GM04503 (cell line): ENCODE measurements at regions not wholly inside any gene's neighbourhood (a gene's known extent, or its start where the extent isn't known, plus 50 kb on each side); places are given as distances from the start of the nearest gene placed in this dataset.
"Not testable (repeated sequence)": the region's sequence is repeated elsewhere in the genome, so short reads cannot be mapped to it uniquely, and the experiment has no call there.

Experiments used
- DNase-seq: peaks from one replicate; pipeline ENCODE4 v3.0.0-alpha.2; 2012; ENCODE audit warnings: low read depth

GRCh38 chr18:55735969-55736368, 148.0 kb upstream of the TCF4 start:
- DNase-seq, result no peak

GRCh38 chr18:55735199-55735855, 147.3 kb upstream of the TCF4 start:
- no peak for DNase-seq

GRCh38 chr18:55732227-55733106, 144.5 kb upstream of the TCF4 start:
- DNase-seq, result no peak

- no peak for DNase-seq
Observed at GRCh38 chr18:55731594-55732042, 143.6 kb upstream of the TCF4 start.

GRCh38 chr18:55721006-55721405, 133.0 kb upstream of the TCF4 start:
- not testable (repeated sequence) for DNase-seq

- DNase-seq, result no peak
Observed at GRCh38 chr18:55713707-55714106, 125.7 kb upstream of the TCF4 start.

GRCh38 chr18:55706898-55707297, 118.9 kb upstream of the TCF4 start:
- peak; percentile 76 for DNase-seq

- no peak for DNase-seq
Observed at GRCh38 chr18:55699233-55699765, 111.3 kb upstream of the TCF4 start.

GRCh38 chr18:55696811-55697210, 108.8 kb upstream of the TCF4 start:
- DNase-seq, result no peak

- no peak for DNase-seq
Observed at GRCh38 chr18:55695091-55695490, 107.1 kb upstream of the TCF4 start.

GRCh38 chr18:55694291-55694690, 106.3 kb upstream of the TCF4 start:
- no peak for DNase-seq

- no peak for DNase-seq
Observed at GRCh38 chr18:55688030-55688429, 100.0 kb upstream of the TCF4 start.

GRCh38 chr18:55687106-55687505, 99.1 kb upstream of the TCF4 start:
- no peak for DNase-seq

- no peak for DNase-seq
Observed at GRCh38 chr18:55685638-55686037, 97.6 kb upstream of the TCF4 start.

- DNase-seq, result no peak
Observed at GRCh38 chr18:55672574-55673361, 84.8 kb upstream of the TCF4 start.

GRCh38 chr18:55665506-55665905, 77.5 kb upstream of the TCF4 start:
- DNase-seq, result no peak

GRCh38 chr18:55664758-55665400, 76.9 kb upstream of the TCF4 start:
- DNase-seq, result not testable (repeated sequence)

- DNase-seq, result no peak
Observed at GRCh38 chr18:55663891-55664290, 75.9 kb upstream of the TCF4 start.

- DNase-seq, result no peak
Observed at GRCh38 chr18:55658598-55658997, 70.6 kb upstream of the TCF4 start.

GRCh38 chr18:55657572-55658331, 69.8 kb upstream of the TCF4 start:
- DNase-seq, result no peak

GRCh38 chr18:55654986-55655385, 67.0 kb upstream of the TCF4 start:
- no peak for DNase-seq
